Ishikawa (cell line): ENCODE measurements at regions not wholly inside any gene's neighbourhood (a gene's known extent, or its start where the extent isn't known, plus 50 kb on each side); places are given as distances from the start of the nearest gene placed in this dataset.

Experiments used
- CEBPB ChIP-seq: IDR thresholded peaks from 2 replicates; pipeline ENCODE4 v1.6.1; 2012
- CREB1 ChIP-seq: IDR thresholded peaks from 2 replicates; pipeline ENCODE4 v1.6.1; 2012; ENCODE audit warnings: low read depth
- EP300 ChIP-seq: IDR thresholded peaks from 2 replicates; pipeline ENCODE4 v1.6.1; 2012; ENCODE audit warnings: borderline replicate concordance
- MAX ChIP-seq: IDR thresholded peaks from 2 replicates; pipeline ENCODE4 v1.6.1; 2012
- RAD21 ChIP-seq: IDR thresholded peaks from 2 replicates; pipeline ENCODE4 v1.6.1; 2012; ENCODE audit warnings: low read depth
- ZBTB7A ChIP-seq: IDR thresholded peaks from 2 replicates; pipeline ENCODE4 v1.6.1; 2012; ENCODE audit warnings: low read depth

- TF ChIP-seq RAD21 (no peak), MAX (no peak), CEBPB (no peak), ZBTB7A (no peak), CREB1 (no peak), EP300 (no peak)
These were observed 103.1 kb upstream of the NAA20 start for GRCh38 chr20:19913927-19914614.
